CD8-positive, alpha-beta memory T cell (primary cell): ENCODE measurements at regions not wholly inside any gene's neighbourhood (a gene's known extent, or its start where the extent isn't known, plus 50 kb on each side); places are given as distances from the start of the nearest gene placed in this dataset.

Source experiments
- CTCF ChIA-PET: fragments of 350-600 bp; sonication (Branson Sonifier 250); formaldehyde crosslinking; loops from one replicate; lab custom pipeline; 2021; ENCODE audit warnings: antibody characterized with exemption; lab: Charles Lee
- POLR2A ChIA-PET: fragments of 350-600 bp; sonication (Branson Sonifier 250); formaldehyde crosslinking; loops from one replicate; lab custom pipeline; 2021; ENCODE audit warnings: antibody characterized with exemption; lab: Charles Lee
- DNase-seq, 5 donors: peaks; one replicate each; pipeline versions ENCODE4 v3.0.0 to v3.0.0-alpha.2; 2020 to 2022; ENCODE audit warnings: mixed read lengths in 1 of 5
- H3K27ac ChIP-seq: one replicate; pipeline ENCODE4 v1.7.0; 2013; ENCODE audit warnings: low read depth, mild to moderate bottlenecking, low read length, moderate library complexity
- H3K27me3 ChIP-seq: 2 replicates; pipeline ENCODE4 v1.7.0; 2013; ENCODE audit warnings: low read length, mild to moderate bottlenecking; ENCODE audit not compliant: insufficient read depth, poor library complexity, severe bottlenecking
- H3K36me3 ChIP-seq: 2 replicates; pipeline ENCODE4 v1.7.0; 2013; ENCODE audit warnings: mild to moderate bottlenecking, low read length, moderate library complexity; ENCODE audit not compliant: insufficient read depth
- H3K4me1 ChIP-seq: 2 replicates; pipeline ENCODE4 v1.7.0; 2013; ENCODE audit warnings: mild to moderate bottlenecking, low read length, moderate library complexity; ENCODE audit not compliant: insufficient read depth
- H3K4me3 ChIP-seq: 2 replicates; pipeline ENCODE4 v1.7.0; 2013; ENCODE audit warnings: mild to moderate bottlenecking, low read length
- H3K9me3 ChIP-seq: 2 replicates; pipeline ENCODE4 v1.7.0; 2013; ENCODE audit warnings: mild to moderate bottlenecking, low read length
- H3K27ac Mint-ChIP-seq, 8 donors: one replicate each; pipeline ENCODE4 v1.8.0; 2020 to 2021; ENCODE audit warnings: mixed read lengths in 8 of 8, mild to moderate bottlenecking in 6 of 8, inconsistent platforms in 3 of 8, moderate library complexity in 3 of 8
- H3K27me3 Mint-ChIP-seq, 2 donors: one replicate each; pipeline ENCODE4 v1.8.0; 2020 to 2021; ENCODE audit warnings: mixed read lengths in 2 of 2, mild to moderate bottlenecking in 1 of 2, moderate library complexity in 1 of 2
- H3K36me3 Mint-ChIP-seq, 3 donors: one replicate each; pipeline ENCODE4 v1.8.0; 2020 to 2021; ENCODE audit warnings: mixed read lengths in 3 of 3, inconsistent platforms in 1 of 3, mild to moderate bottlenecking in 1 of 3
- H3K4me1 Mint-ChIP-seq, 3 donors: one replicate each; pipeline ENCODE4 v1.8.0; 2020 to 2021; ENCODE audit warnings: mixed read lengths in 3 of 3, inconsistent platforms in 1 of 3, mild to moderate bottlenecking in 1 of 3
- H3K4me3 Mint-ChIP-seq, 7 donors: one replicate each; pipeline ENCODE4 v1.8.0; 2020 to 2021; ENCODE audit warnings: mixed read lengths in 7 of 7, mild to moderate bottlenecking in 6 of 7, moderate library complexity in 4 of 7, inconsistent platforms in 2 of 7
- H3K9me3 Mint-ChIP-seq, 5 donors: one replicate each; pipeline ENCODE4 v1.8.0; 2020 to 2022; ENCODE audit warnings: mixed read lengths in 5 of 5, mild to moderate bottlenecking in 3 of 5, moderate library complexity in 2 of 5, inconsistent platforms in 1 of 5

GRCh38 chr9:83147315-83148149, 84.6 kb upstream of the RASEF start:
- no peaks in the 10 kb centered on the region for H3K9me3 ChIP-seq
- Mint-ChIP-seq H3K4me1 (no peaks in the 10 kb centered on the region), H3K36me3 (no peaks in the 10 kb centered on the region), H3K4me3 (no peak overlapping the region), H3K9me3 (peaks cover 0 to 11% (median 2%) of the 10 kb centered on the region in 5 donors), H3K27me3 (peaks cover 0 to 1% of the 10 kb centered on the region in 2 donors), H3K27ac (no peak overlapping the region)
- no peaks in the 10 kb centered on the region for H3K36me3 ChIP-seq
- POLR2A ChIA-PET, result no interaction called here
- CTCF ChIA-PET, result no interaction called here
- H3K27ac ChIP-seq, result no peak overlapping the region
- no peak overlapping the region for H3K4me3 ChIP-seq
- H3K27me3 ChIP-seq, result no peaks in the 10 kb centered on the region
- H3K4me1 ChIP-seq, result no peaks in the 10 kb centered on the region
- DNase-seq, result no peak

DNA sequence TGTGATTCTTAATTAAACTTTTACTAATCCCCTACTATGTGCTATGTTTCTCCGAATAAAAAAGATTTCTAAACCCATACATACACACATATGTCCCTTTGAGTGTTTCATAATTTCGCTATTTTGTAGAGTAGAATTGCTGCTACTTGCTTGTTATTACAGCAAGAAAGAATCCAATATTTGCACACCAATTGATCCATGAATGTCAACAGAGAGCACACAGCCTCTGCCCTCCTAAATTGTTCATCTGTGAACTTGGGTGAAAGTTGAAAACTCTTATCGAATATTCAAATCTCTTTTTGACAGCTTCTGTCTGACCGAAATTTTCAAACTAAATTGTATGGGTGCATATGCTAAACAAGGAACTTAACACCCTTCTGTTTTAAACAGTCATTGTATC, 83.4 kb upstream of the RASEF start:
- POLR2A ChIA-PET, result no interaction called here
- Mint-ChIP-seq H3K4me3 (no peak overlapping the region), H3K36me3 (no peaks in the 10 kb centered on the region), H3K27me3 (peaks cover 0 to 1% of the 10 kb centered on the region in 2 donors), H3K9me3 (peaks cover 0 to 11% (median 2%) of the 10 kb centered on the region in 5 donors), H3K4me1 (no peaks in the 10 kb centered on the region), H3K27ac (no peak overlapping the region)
- H3K27me3 ChIP-seq, result no peaks in the 10 kb centered on the region
- no peaks in the 10 kb centered on the region for H3K9me3 ChIP-seq
- H3K36me3 ChIP-seq, result no peaks in the 10 kb centered on the region
- H3K4me1 ChIP-seq, result no peaks in the 10 kb centered on the region
- H3K27ac ChIP-seq, result no peak overlapping the region
- CTCF ChIA-PET, result no interaction called here
- DNase-seq, result no peak
- H3K4me3 ChIP-seq, result no peak overlapping the region

- H3K4me1 ChIP-seq, result no peaks in the 10 kb centered on the region
- Mint-ChIP-seq H3K27me3 (peaks cover 0 to 1% of the 10 kb centered on the region in 2 donors), H3K4me1 (no peaks in the 10 kb centered on the region), H3K9me3 (peaks cover 0 to 11% (median 2%) of the 10 kb centered on the region in 5 donors), H3K36me3 (no peaks in the 10 kb centered on the region), H3K4me3 (no peak overlapping the region), H3K27ac (no peak overlapping the region)
- ChIA-PET POLR2A (no interaction called here), CTCF (no interaction called here)
- no peaks in the 10 kb centered on the region for H3K36me3 ChIP-seq
- no peak for DNase-seq
- no peak overlapping the region for H3K27ac ChIP-seq
- no peaks in the 10 kb centered on the region for H3K9me3 ChIP-seq
- H3K4me3 ChIP-seq, result no peak overlapping the region
- H3K27me3 ChIP-seq, result no peaks in the 10 kb centered on the region
These were observed 81.5 kb upstream of the RASEF start for GRCh38 chr9:83144492-83144891.

GRCh38 chr9:83142389-83142788, 79.4 kb upstream of the RASEF start:
- CTCF ChIA-PET, result no interaction called here
- no peaks in the 10 kb centered on the region for H3K36me3 Mint-ChIP-seq
- Histone ChIP-seq H3K4me3 (no peak overlapping the region), H3K36me3 (no peaks in the 10 kb centered on the region), H3K27me3 (no peaks in the 10 kb centered on the region), H3K27ac (no peak overlapping the region), H3K9me3 (no peaks in the 10 kb centered on the region), H3K4me1 (no peaks in the 10 kb centered on the region)
- DNase-seq, result no peak
- H3K27ac Mint-ChIP-seq, result no peak overlapping the region
- H3K4me1 Mint-ChIP-seq, result no peaks in the 10 kb centered on the region
- H3K4me3 Mint-ChIP-seq, result no peak overlapping the region
- peaks cover 0 to 6% (median 2%) of the 10 kb centered on the region in 5 donors for H3K9me3 Mint-ChIP-seq
- POLR2A ChIA-PET, result no interaction called here
- H3K27me3 Mint-ChIP-seq, result no peaks in the 10 kb centered on the region

DNA sequence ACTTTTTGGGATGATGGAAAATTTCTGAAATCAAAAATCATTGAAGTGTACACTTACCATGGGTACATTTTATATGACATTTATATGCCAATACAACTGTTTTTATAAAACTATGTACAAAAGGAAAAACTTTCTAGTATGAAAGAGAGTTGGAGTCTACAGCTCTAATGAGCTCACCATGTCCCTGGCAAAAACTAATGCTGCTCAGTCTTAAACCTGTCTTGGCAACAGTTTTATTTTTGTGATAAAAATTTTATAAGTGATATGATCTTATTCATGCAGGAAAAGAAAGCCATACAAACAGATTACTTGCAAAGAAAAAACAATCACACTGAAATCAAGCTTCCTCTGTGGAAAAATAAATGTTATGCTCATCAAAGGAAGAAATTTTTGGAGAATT, 78.9 kb upstream of the RASEF start:
- CTCF ChIA-PET, result no interaction called here
- H3K27me3 Mint-ChIP-seq, result no peaks in the 10 kb centered on the region
- Histone ChIP-seq H3K27me3 (no peaks in the 10 kb centered on the region), H3K27ac (no peak overlapping the region), H3K4me3 (no peak overlapping the region), H3K9me3 (no peaks in the 10 kb centered on the region), H3K36me3 (no peaks in the 10 kb centered on the region), H3K4me1 (no peaks in the 10 kb centered on the region)
- no peak overlapping the region for H3K27ac Mint-ChIP-seq
- peaks cover 0 to 6% (median 2%) of the 10 kb centered on the region in 5 donors for H3K9me3 Mint-ChIP-seq
- no peak for DNase-seq
- POLR2A ChIA-PET, result no interaction called here
- H3K36me3 Mint-ChIP-seq, result no peaks in the 10 kb centered on the region
- H3K4me1 Mint-ChIP-seq, result no peaks in the 10 kb centered on the region
- no peak overlapping the region for H3K4me3 Mint-ChIP-seq

DNA sequence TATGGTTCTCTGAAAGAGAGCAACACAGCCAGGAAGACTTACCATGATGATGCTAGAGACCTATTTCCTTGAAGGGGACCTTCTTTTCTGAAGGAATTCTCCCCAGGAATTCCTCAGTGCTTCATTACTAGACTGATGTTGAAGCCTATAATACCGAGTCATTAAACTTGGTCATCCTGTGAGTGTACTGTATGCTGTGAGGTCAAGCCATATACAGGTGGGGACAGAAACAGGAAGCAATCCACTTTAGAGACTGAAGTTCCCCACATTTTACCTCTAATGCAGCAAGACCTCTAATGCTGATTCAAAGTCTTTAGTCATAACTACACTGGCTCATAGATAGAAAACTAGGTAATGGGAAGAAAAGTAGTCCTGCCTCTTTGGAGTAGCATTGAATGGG, 77.1 kb upstream of the RASEF start:
- Histone ChIP-seq H3K4me3 (no peak overlapping the region), H3K36me3 (no peaks in the 10 kb centered on the region), H3K27ac (no peak overlapping the region), H3K27me3 (no peaks in the 10 kb centered on the region), H3K4me1 (no peaks in the 10 kb centered on the region), H3K9me3 (no peaks in the 10 kb centered on the region)
- CTCF ChIA-PET, result no interaction called here
- no peak for DNase-seq
- POLR2A ChIA-PET, result no interaction called here
- H3K4me1 Mint-ChIP-seq, result no peaks in the 10 kb centered on the region
- H3K27ac Mint-ChIP-seq, result no peak overlapping the region
- peaks cover 0 to 6% (median 2%) of the 10 kb centered on the region in 5 donors for H3K9me3 Mint-ChIP-seq
- H3K27me3 Mint-ChIP-seq, result no peaks in the 10 kb centered on the region
- no peak overlapping the region for H3K4me3 Mint-ChIP-seq
- no peaks in the 10 kb centered on the region for H3K36me3 Mint-ChIP-seq

GRCh38 chr9:83138422-83139135, 75.6 kb upstream of the RASEF start:
- no peaks in the 10 kb centered on the region for H3K36me3 Mint-ChIP-seq
- POLR2A ChIA-PET, result no interaction called here
- no peaks in the 10 kb centered on the region for H3K27me3 ChIP-seq
- H3K4me1 Mint-ChIP-seq, result no peaks in the 10 kb centered on the region
- H3K4me3 Mint-ChIP-seq, result no peak overlapping the region
- no peak overlapping the region for H3K27ac ChIP-seq
- H3K9me3 Mint-ChIP-seq, result peaks cover 0 to 6% (median 2%) of the 10 kb centered on the region in 5 donors
- H3K9me3 ChIP-seq, result no peaks in the 10 kb centered on the region
- no peaks in the 10 kb centered on the region for H3K27me3 Mint-ChIP-seq
- no peaks in the 10 kb centered on the region for H3K36me3 ChIP-seq
- H3K27ac Mint-ChIP-seq, result no peak overlapping the region
- no peak for DNase-seq
- no peak overlapping the region for H3K4me3 ChIP-seq
- CTCF ChIA-PET, result no interaction called here
- H3K4me1 ChIP-seq, result no peaks in the 10 kb centered on the region

GRCh38 chr9:83133316-83133715, 70.4 kb upstream of the RASEF start:
- no peak overlapping the region for H3K4me3 ChIP-seq
- H3K36me3 ChIP-seq, result no peaks in the 10 kb centered on the region
- Mint-ChIP-seq H3K36me3 (no peaks in the 10 kb centered on the region), H3K4me3 (no peak overlapping the region), H3K27me3 (no peaks in the 10 kb centered on the region), H3K9me3 (peaks cover 0 to 3% (median 0%) of the 10 kb centered on the region in 5 donors), H3K27ac (no peak overlapping the region), H3K4me1 (no peaks in the 10 kb centered on the region)
- no peak overlapping the region for H3K27ac ChIP-seq
- ChIA-PET CTCF (no interaction called here), POLR2A (no interaction called here)
- H3K27me3 ChIP-seq, result no peaks in the 10 kb centered on the region
- no peaks in the 10 kb centered on the region for H3K4me1 ChIP-seq
- H3K9me3 ChIP-seq, result no peaks in the 10 kb centered on the region
- no peak for DNase-seq
